ENCODE measurements at regions not wholly inside any gene's neighbourhood (a gene's known extent, or its start where the extent isn't known, plus 50 kb on each side); places are given as distances from the start of the nearest gene placed in this dataset.

GRCh38 chr3:34396288-34396687 lies 597.9 kb downstream of the PDCD6IP start:
- no peaks in the 10 kb centered on the region for H3K9me2 ChIP-seq (replicated peaks; ENCODE audit: insufficient read depth, low read length)
- no peak overlapping the region for H3K4me2 ChIP-seq (ENCODE audit: low read depth, low read length, poor library complexity, severe bottlenecking)
- H4K20me1 ChIP-seq (ENCODE audit: low read depth, low read length) = no peaks in the 10 kb centered on the region
- no peaks in the 10 kb centered on the region for H3F3A ChIP-seq (ENCODE audit: insufficient read depth)
- H3K9ac ChIP-seq (ENCODE audit: low read length) = no peak overlapping the region
- H3K79me2 ChIP-seq (ENCODE audit: insufficient read depth, low read length) = no peaks in the 10 kb centered on the region
- no peak overlapping the region for H3K4me3 ChIP-seq (ENCODE audit: insufficient read depth, low read length, poor library complexity, severe bottlenecking)
- H3K36me3 ChIP-seq (ENCODE audit: low read length) = no peaks in the 10 kb centered on the region
- no peaks in the 10 kb centered on the region for H3K27me3 ChIP-seq (ENCODE audit: low read length)
- H3K27ac ChIP-seq (ENCODE audit: low read depth, low read length) = no peak overlapping the region
- TF ChIP-seq CTCF (IDR thresholded peaks at IDR 0.05; ENCODE audit: insufficient read depth, low read length, poor library complexity, severe bottlenecking) = no peak
- H2AFZ ChIP-seq (ENCODE audit: low read depth, low read length, severe bottlenecking) = no peak overlapping the region
- H3K9me3 ChIP-seq (ENCODE audit: insufficient read depth, low read length) = no peaks in the 10 kb centered on the region; the same call in 1 of the 2 replicates

- Histone ChIP-seq H3K79me2 (ENCODE audit: insufficient read depth, low read length) (no peaks in the 10 kb centered on the region), H3K9me2 (replicated peaks; ENCODE audit: insufficient read depth, low read length) (no peaks in the 10 kb centered on the region), H4K20me1 (ENCODE audit: low read depth, low read length) (no peaks in the 10 kb centered on the region), H2AFZ (ENCODE audit: low read depth, low read length, severe bottlenecking) (no peak overlapping the region), H3K9ac (ENCODE audit: low read length) (no peak overlapping the region), H3K4me2 (ENCODE audit: low read depth, low read length, poor library complexity, severe bottlenecking) (no peak overlapping the region), H3K27ac (ENCODE audit: low read depth, low read length) (no peak overlapping the region), H3K9me3 (ENCODE audit: insufficient read depth, low read length) (no peaks in the 10 kb centered on the region; the same call in 1 of the 2 replicates), H3K36me3 (ENCODE audit: low read length) (no peaks in the 10 kb centered on the region), H3F3A (ENCODE audit: insufficient read depth) (no peaks in the 10 kb centered on the region), H3K27me3 (ENCODE audit: low read length) (no peaks in the 10 kb centered on the region), H3K4me3 (ENCODE audit: insufficient read depth, low read length, poor library complexity, severe bottlenecking) (no peak overlapping the region)
- TF ChIP-seq CTCF (IDR thresholded peaks at IDR 0.05; ENCODE audit: insufficient read depth, low read length, poor library complexity, severe bottlenecking) (no peak), EZH2phosphoT487 (conservative IDR thresholded peaks at IDR 0.05; ENCODE audit: low read length) (no peak)
Measured at GRCh38 chr3:34396956-34397355, 598.5 kb downstream of the PDCD6IP start.

GRCh38 chr3:34399401-34399800 lies 601.0 kb downstream of the PDCD6IP start:
- Histone ChIP-seq H2AFZ (ENCODE audit: low read depth, low read length, severe bottlenecking) (no peak overlapping the region), H3K9me3 (ENCODE audit: insufficient read depth, low read length) (no peaks in the 10 kb centered on the region; the same call in 1 of the 2 replicates), H3F3A (ENCODE audit: insufficient read depth) (no peaks in the 10 kb centered on the region), H4K20me1 (ENCODE audit: low read depth, low read length) (no peaks in the 10 kb centered on the region), H3K4me3 (ENCODE audit: insufficient read depth, low read length, poor library complexity, severe bottlenecking) (no peak overlapping the region), H3K27me3 (ENCODE audit: low read length) (no peaks in the 10 kb centered on the region), H3K9ac (ENCODE audit: low read length) (no peak overlapping the region), H3K27ac (ENCODE audit: low read depth, low read length) (no peak overlapping the region), H3K79me2 (ENCODE audit: insufficient read depth, low read length) (no peaks in the 10 kb centered on the region), H3K4me2 (ENCODE audit: low read depth, low read length, poor library complexity, severe bottlenecking) (no peak overlapping the region), H3K9me2 (replicated peaks; ENCODE audit: insufficient read depth, low read length) (no peaks in the 10 kb centered on the region), H3K36me3 (ENCODE audit: low read length) (no peaks in the 10 kb centered on the region)
- no peak for TF ChIP-seq CTCF (IDR thresholded peaks at IDR 0.05; ENCODE audit: insufficient read depth, low read length, poor library complexity, severe bottlenecking)
- no peak for TF ChIP-seq EZH2phosphoT487 (conservative IDR thresholded peaks at IDR 0.05; ENCODE audit: low read length)
